Transverse colon (tissue), 4 donors: ENCODE measurements at regions not wholly inside any gene's neighbourhood (a gene's known extent, or its start where the extent isn't known, plus 50 kb on each side); places are given as distances from the start of the nearest gene placed in this dataset.

ENCODE experiments used
- DNase-seq: peaks from one replicate; pipeline ENCODE4 v3.0.0-alpha.2; 2019
- H3K27ac ChIP-seq, 4 donors: fragments of 200-600 bp; sonication (generic); 2 replicates each; pipeline ENCODE4 v1.5.1; 2016 to 2018; ENCODE audit warnings: inconsistent platforms in 4 of 4
- H3K27me3 ChIP-seq: fragments of 200-600 bp; sonication (generic); 2 replicates; pipeline ENCODE4 v1.5.1; 2017; ENCODE audit warnings: inconsistent platforms
- H3K36me3 ChIP-seq, 4 donors: fragments of 200-600 bp; sonication (generic); 2 replicates each; pipeline ENCODE4 v1.5.1; 2017 to 2019; ENCODE audit warnings: inconsistent platforms in 4 of 4
- H3K4me1 ChIP-seq, 4 donors: fragments of 200-600 bp; sonication (generic); 2 replicates each; pipeline ENCODE4 v1.5.1; 2017 to 2020; ENCODE audit warnings: inconsistent platforms in 4 of 4
- H3K4me3 ChIP-seq, 4 donors: fragments of 200-600 bp; sonication (generic); 1 replicate in 1 of 4; 2 replicates in 3 of 4; pipeline versions ENCODE4 v1.5.1 to v1.6.1; 2017 to 2019; ENCODE audit warnings: inconsistent platforms in 4 of 4
- H3K9me3 ChIP-seq, 2 donors: fragments of 200-600 bp; sonication (generic); 2 replicates each; pipeline ENCODE4 v1.5.1; 2017 to 2019; ENCODE audit warnings: inconsistent platforms in 2 of 2
- CTCF ChIP-seq, 5 experiments: fragments of 200-600 bp in 3 of 5; fragments of 450-650 bp in 2 of 5; sonication (generic) in 3 of 5; IDR thresholded peaks; 1 replicate in 2 of 5; 2 replicates in 3 of 5; pipeline ENCODE4 v1.5.1; 2016 to 2017; ENCODE audit warnings: antibody characterized with exemption in 5 of 5, inconsistent platforms in 3 of 5, mild to moderate bottlenecking in 2 of 5, moderate library complexity in 1 of 5
- EP300 ChIP-seq: sonication (generic); formaldehyde crosslinking; IDR thresholded peaks from one replicate; pipeline ENCODE4 v1.6.1; 2017; ENCODE audit warnings: antibody characterized with exemption, low read depth
- POLR2A ChIP-seq: fragments of 450-650 bp; IDR thresholded peaks from one replicate; pipeline ENCODE4 v1.6.1; 2016; ENCODE audit warnings: antibody characterized with exemption, mild to moderate bottlenecking, moderate library complexity
- POLR2AphosphoS5 ChIP-seq, 3 donors: sonication (generic); formaldehyde crosslinking; IDR thresholded peaks; one replicate each; pipeline ENCODE4 v1.6.1; 2016; ENCODE audit warnings: antibody characterized with exemption in 3 of 3
- WGBS, 2 donors: methylation state at CpG; one replicate each; pipeline ENCODE4 v1.1.5; 2018; ENCODE audit warnings: low coverage in 1 of 2; 5-methylcytosine and 5-hydroxymethylcytosine counted together
- in situ Hi-C, 4 donors: fragments of 200-750 bp; cut with MboI; loops; one replicate each; pipeline versions ENCODE4 v1.15.0 to v1.15.1; 2017; ENCODE audit warnings: low sequenced_read_pairs in 3 of 4, low pct_ligation_motif_present in 1 of 4, low pct_unique_long_range_greater_than_20kb in 1 of 4
- intact Hi-C: fragments of 100-400 bp; cut with DNase I; formaldehyde crosslinking; loops from one replicate; pipeline ENCODE4 v1.15.1; 2023; ENCODE audit warnings: low total_unique reads

DNA sequence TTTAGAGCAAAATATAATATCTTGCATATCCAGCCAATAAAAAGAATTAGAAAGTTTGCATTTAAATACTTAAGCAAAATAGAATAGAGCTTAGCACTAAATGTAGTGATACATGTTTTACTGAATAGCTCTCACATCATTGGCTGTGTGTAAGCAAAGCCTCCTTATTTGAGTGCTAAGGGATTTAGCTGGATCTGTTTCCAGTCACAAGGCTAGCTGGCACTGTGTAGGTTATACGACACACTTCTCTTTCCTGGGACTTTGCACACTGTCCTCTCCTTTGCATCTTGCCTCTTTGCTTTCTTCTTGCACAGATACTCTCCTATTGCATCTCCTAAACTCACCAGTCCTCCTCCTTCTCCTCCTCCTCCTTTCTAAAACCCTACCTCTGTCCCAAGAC, 423.8 kb downstream of the KLF5 start:
- in situ Hi-C loops (no loop called here), intact Hi-C loops (no loop called here)
- no peaks in the 10 kb centered on the region for H3K9me3 ChIP-seq
- H3K27ac ChIP-seq = no peak overlapping the region
- 76 to 100% methylated on average over 1 of the region's 1 CpG for WGBS, 2 donors
- DNase-seq = no peak
- H3K36me3 ChIP-seq = no peaks in the 10 kb centered on the region
- no peaks in the 10 kb centered on the region for H3K4me1 ChIP-seq
- no peak for TF ChIP-seq EP300
- no peak for TF ChIP-seq CTCF (IDR thresholded peaks at IDR 0.05)
- no peak for TF ChIP-seq POLR2A
- H3K4me3 ChIP-seq = no peak overlapping the region
- H3K27me3 ChIP-seq = no peaks in the 10 kb centered on the region

- WGBS, 2 donors = 82 to 85% methylated on average over 5 to 6 of the region's 6 CpGs
- Histone ChIP-seq H3K4me3 (no peak overlapping the region), H3K9me3 (no peaks in the 10 kb centered on the region), H3K36me3 (no peaks in the 10 kb centered on the region), H3K27ac (no peak overlapping the region), H3K27me3 (no peaks in the 10 kb centered on the region), H3K4me1 (no peaks in the 10 kb centered on the region)
- TF ChIP-seq EP300 (no peak), POLR2A (no peak), CTCF (IDR thresholded peaks at IDR 0.05) (no peak), POLR2AphosphoS5 (IDR thresholded peaks at IDR 0.05) (no peak)
- intact Hi-C loops (no loop called here), in situ Hi-C loops (no loop called here)
- DNase-seq = no peak
Observed at GRCh38 chr13:73481886-73482445, 423.2 kb downstream of the KLF5 start.

- Histone ChIP-seq H3K27me3 (no peaks in the 10 kb centered on the region), H3K9me3 (no peaks in the 10 kb centered on the region), H3K4me1 (no peaks in the 10 kb centered on the region), H3K27ac (no peak overlapping the region), H3K36me3 (no peaks in the 10 kb centered on the region), H3K4me3 (no peak overlapping the region)
- in situ Hi-C loops (no loop called here), intact Hi-C loops (no loop called here)
- WGBS, 2 donors = 82 to 83% methylated on average over 2 of the region's 2 CpGs
- no peak for TF ChIP-seq POLR2AphosphoS5 (IDR thresholded peaks at IDR 0.05)
- no peak for TF ChIP-seq EP300
- no peak for TF ChIP-seq POLR2A
- no peak for DNase-seq
Observed at GRCh38 chr13:73480779-73481559, 422.2 kb downstream of the KLF5 start.

- TF ChIP-seq EP300 (no peak), CTCF (IDR thresholded peaks at IDR 0.05) (no peak), POLR2A (no peak), POLR2AphosphoS5 (IDR thresholded peaks at IDR 0.05) (no peak)
- Histone ChIP-seq H3K27ac (no peak overlapping the region), H3K36me3 (no peaks in the 10 kb centered on the region), H3K4me3 (no peak overlapping the region), H3K27me3 (no peaks in the 10 kb centered on the region), H3K4me1 (no peaks in the 10 kb centered on the region), H3K9me3 (no peaks in the 10 kb centered on the region)
- intact Hi-C loops (no loop called here), in situ Hi-C loops (no loop called here)
- 80 to 94% methylated on average over 1 of the region's 1 CpG for WGBS, 2 donors
- DNase-seq = no peak
Observed at GRCh38 chr13:73479856-73480255, 421.1 kb downstream of the KLF5 start.

GRCh38 chr13:73479351-73479750, 420.5 kb downstream of the KLF5 start:
- 82 to 86% methylated on average over 1 of the region's 1 CpG for WGBS, 2 donors
- no peak for TF ChIP-seq CTCF (IDR thresholded peaks at IDR 0.05)
- TF ChIP-seq POLR2A = no peak
- TF ChIP-seq POLR2AphosphoS5 (IDR thresholded peaks at IDR 0.05) = no peak
- no peak for TF ChIP-seq EP300
- Histone ChIP-seq H3K4me3 (no peak overlapping the region), H3K27me3 (no peaks in the 10 kb centered on the region), H3K9me3 (no peaks in the 10 kb centered on the region), H3K27ac (no peak overlapping the region), H3K36me3 (no peaks in the 10 kb centered on the region), H3K4me1 (no peaks in the 10 kb centered on the region)
- in situ Hi-C loops (no loop called here), intact Hi-C loops (no loop called here)
- DNase-seq = no peak
